ENCODE measurements at regions not wholly inside any gene's neighbourhood (a gene's known extent, or its start where the extent isn't known, plus 50 kb on each side); places are given as distances from the start of the nearest gene placed in this dataset.

GRCh38 chr2:234794866-234795265 is 157.0 kb upstream of the SH3BP4 start:
- TF ChIP-seq NRF1 (IDR thresholded peaks at IDR 0.05; ENCODE audit: low read depth, low read length): no peak
- TF ChIP-seq SIX5 (IDR thresholded peaks at IDR 0.05; ENCODE audit: low read depth, low read length): no peak
- no peak for TF ChIP-seq CEBPB (IDR thresholded peaks at IDR 0.05; ENCODE audit: low read depth, low read length)
- TF ChIP-seq RFX5 (IDR thresholded peaks at IDR 0.05; ENCODE audit: borderline replicate concordance, low read depth, low read length): no peak
- no peak for TF ChIP-seq CTCF (IDR thresholded peaks at IDR 0.05; ENCODE audit: control extremely low read depth in 1 of 3, insufficient read depth in 1 of 3, low read depth in 1 of 3, low read length in 3 of 3)
- no peak for TF ChIP-seq POLR2A (IDR thresholded peaks at IDR 0.05; ENCODE audit: control extremely low read depth in 1 of 2, low read depth in 2 of 2, low read length in 2 of 2)
- TF ChIP-seq FOSL1 (IDR thresholded peaks at IDR 0.05; ENCODE audit: insufficient read depth, low read depth, low read length): no peak
- TF ChIP-seq GTF2F1 (IDR thresholded peaks at IDR 0.05; ENCODE audit: borderline replicate concordance, low read depth, low read length): no peak
- no peak for TF ChIP-seq SUZ12 (IDR thresholded peaks at IDR 0.05; ENCODE audit: low read length)
